Effector CD4-positive, alpha-beta T cell (primary cell): ENCODE measurements at regions not wholly inside any gene's neighbourhood (a gene's known extent, or its start where the extent isn't known, plus 50 kb on each side); places are given as distances from the start of the nearest gene placed in this dataset.

Source experiments
- DNase-seq: peaks from one replicate; pipeline ENCODE4 v3.0.0-alpha.2; 2020

GRCh38 chr20:59403962-59404314 lies 103.5 kb downstream of the EDN3 start:
- no peak for DNase-seq

DNA sequence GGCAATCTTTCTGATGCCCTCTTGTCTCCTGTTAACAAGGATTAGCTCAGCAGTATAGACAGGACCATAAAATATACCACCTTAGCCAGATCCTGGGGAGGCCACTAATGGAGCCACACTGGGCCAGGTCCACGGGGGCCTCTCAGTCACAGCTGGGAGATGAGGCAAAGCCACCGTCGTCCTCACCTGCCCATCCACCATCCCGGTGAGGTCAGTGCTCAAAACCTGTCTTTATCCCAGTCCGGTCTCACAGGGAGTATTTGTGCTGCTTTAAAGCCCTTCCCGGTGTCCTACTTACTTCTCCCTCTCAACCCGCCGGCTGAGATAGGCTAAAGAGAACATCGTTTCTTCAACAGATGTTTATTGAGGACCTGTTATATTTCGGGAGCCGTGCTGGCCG lies 104.3 kb downstream of the EDN3 start:
- DNase-seq: no peak

GRCh38 chr20:59405226-59406200 lies 105.1 kb downstream of the EDN3 start:
- no peak for DNase-seq

- DNase-seq: no peak
Measured at GRCh38 chr20:59406446-59406845, 106.0 kb downstream of the EDN3 start.

GRCh38 chr20:59411170-59411569 lies 110.8 kb downstream of the EDN3 start:
- DNase-seq: no peak

- DNase-seq: no peak
Measured at GRCh38 chr20:59411589-59411988, 111.2 kb downstream of the EDN3 start.

- DNase-seq: no peak
Measured at GRCh38 chr20:59412181-59412580, 111.8 kb downstream of the EDN3 start.

- DNase-seq: no peak
Measured at GRCh38 chr20:59412875-59413284, 112.5 kb downstream of the EDN3 start.

DNA sequence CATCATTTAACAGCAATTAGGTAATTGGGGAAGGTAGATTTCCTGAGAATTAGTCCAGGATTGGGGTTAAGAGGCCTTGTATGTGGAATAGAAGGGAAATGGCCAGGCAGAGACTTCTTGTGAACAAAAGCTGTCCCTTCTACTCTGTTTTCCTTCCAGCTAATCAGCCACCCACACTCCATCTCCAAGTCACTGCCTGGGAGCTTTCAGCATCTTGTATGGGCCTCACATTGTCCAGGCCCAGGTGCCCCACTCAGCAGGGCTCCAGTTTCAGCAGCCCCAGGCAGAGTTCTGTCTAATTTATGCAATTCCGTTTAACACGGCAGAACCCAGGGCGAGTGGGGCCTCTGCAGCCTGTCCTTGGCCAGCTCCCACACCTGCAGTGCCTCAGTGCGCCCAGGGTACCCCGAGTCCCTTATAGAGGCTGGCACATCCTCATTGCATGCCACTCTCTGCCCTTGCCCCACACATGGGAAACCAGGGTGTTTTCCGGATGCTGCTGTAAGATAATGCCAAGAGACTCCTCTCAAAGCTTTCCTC lies 113.0 kb downstream of the EDN3 start:
- DNase-seq: no peak

GRCh38 chr20:59414936-59415623 lies 114.7 kb downstream of the EDN3 start:
- DNase-seq: no peak

- DNase-seq: no peak
Measured at GRCh38 chr20:59416916-59417315, 116.5 kb downstream of the EDN3 start.

DNA sequence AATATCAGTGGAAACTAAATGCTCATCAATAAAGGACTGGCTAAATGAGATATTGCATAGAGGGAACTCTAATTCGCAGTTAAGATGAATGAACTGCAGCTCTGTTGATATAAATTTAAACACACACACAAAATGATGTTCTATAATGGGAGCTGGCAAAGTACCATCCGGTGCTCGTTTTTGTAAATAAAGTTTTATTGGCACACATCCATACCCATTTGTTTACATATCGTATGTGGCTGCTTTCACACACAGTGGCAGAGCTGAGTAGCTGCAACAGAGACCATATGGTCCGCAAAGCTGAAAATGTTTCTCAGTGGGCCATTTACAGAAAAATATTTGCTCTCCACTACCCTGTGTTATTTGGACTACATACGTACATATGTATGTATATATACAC lies 120.7 kb downstream of the EDN3 start:
- DNase-seq: no peak

DNA sequence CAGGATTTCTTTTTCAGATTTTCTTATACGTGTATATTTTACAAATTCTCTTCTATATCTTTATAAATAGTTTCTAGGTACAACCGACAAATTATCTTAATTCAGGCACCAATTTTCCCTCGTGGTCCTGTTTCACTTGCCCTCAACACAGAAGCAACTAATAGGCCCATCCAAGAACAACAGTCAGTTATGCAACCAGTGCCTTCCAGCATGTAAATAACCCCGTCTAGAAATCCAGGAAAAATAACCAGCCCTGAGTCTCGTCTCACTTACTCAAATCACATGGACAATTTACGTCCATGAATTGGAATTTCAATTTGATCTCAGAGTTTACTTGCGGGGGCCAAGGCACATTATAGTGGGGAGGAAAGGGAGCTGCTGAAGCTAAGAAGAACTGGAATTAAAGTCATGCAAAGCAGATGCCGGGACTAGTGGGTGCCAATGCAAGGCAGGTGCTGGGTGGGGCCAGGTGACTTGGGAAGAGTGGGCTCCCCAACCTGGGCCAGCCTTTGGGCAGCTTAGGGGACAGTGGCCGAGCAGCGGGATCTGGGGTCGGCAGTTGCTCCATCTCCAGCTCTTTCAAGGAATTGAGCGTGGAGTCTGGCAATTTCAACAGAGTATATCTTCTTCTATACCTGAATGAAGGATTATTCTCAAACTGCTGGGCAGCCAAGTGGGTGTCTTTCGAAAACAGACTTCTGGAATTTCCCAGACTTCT lies 121.7 kb downstream of the EDN3 start:
- no peak for DNase-seq

- no peak for DNase-seq
Measured at GRCh38 chr20:59422872-59423544, 122.6 kb downstream of the EDN3 start.

DNA sequence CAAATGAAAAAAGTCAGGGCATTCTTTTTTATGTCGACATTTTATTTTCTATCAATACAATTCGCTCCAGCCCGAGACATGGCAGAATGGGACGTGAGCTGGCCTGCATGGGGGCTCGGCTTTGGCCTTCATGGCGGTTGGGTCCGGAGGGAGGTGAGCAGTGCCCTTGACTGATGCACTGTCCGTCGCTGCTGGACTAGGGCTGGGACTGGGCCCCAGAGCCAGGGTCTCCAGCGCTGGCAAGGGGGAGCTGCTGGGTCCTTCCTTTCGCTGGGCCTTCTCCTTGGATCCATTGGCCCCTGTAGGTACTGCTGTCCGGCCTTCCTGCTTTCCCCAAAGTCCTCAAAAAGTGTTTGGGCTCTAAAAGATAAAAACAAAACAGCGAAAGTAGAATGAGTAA lies 124.6 kb downstream of the EDN3 start:
- no peak for DNase-seq

- DNase-seq: no peak
Measured at GRCh38 chr20:59425572-59425971, 125.2 kb downstream of the EDN3 start.

DNA sequence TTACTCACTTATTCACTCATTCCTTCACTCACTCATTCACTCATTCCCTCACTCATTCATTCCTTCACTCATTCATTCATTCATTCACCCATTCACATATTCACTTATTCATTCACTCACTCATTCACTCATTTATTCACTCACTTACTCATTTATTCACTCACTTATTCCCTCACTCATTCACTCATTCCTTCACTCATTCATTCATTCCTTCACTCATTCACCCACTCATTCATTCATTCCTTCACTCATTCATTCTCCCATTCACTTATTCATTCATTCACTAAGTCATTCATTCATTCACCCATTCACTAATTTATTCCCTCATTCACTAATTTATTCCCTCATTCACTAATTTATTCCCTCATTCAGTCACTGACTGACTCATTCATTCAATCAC lies 127.6 kb downstream of the EDN3 start:
- DNase-seq: no peak

DNA sequence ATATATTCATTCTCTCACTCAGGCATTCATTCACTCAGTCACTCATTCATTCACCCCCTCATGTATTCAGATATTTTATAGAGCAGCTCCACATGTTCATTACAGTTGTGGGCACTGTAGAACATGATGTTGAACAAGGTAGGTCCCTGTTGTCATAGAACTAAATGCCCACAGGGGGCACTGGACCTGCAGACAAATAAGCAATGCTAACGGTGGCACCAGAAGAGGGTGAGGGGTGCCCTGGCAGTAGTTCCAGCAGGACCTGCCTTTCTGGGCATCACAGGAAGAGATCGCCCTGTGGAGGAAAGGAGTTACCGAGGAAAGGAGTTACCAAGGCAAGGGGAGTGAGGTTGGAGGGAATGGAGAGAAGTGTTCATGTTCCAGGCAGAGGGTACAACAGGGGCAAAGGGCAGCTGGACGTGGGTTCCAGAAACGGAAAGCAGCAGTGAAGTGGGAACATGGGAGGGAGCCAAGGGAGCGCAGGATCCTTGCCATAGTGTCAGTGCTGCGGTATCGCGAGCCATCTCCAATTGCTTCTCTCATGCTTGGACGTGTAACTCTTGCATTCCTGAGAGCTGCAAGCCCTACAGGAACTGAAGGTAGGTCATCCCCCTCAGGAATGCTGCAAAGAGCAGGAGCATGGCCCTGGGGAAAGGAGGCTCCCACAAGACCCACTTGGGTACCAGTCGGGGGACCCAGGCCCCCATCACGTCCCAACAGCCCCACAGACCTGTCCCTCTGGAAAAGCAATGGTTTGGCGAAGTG lies 128.2 kb downstream of the EDN3 start:
- no peak for DNase-seq

GRCh38 chr20:59429396-59429795 lies 129.0 kb downstream of the EDN3 start:
- DNase-seq: no peak

GRCh38 chr20:59431014-59431413 lies 130.6 kb downstream of the EDN3 start:
- DNase-seq: no peak

DNA sequence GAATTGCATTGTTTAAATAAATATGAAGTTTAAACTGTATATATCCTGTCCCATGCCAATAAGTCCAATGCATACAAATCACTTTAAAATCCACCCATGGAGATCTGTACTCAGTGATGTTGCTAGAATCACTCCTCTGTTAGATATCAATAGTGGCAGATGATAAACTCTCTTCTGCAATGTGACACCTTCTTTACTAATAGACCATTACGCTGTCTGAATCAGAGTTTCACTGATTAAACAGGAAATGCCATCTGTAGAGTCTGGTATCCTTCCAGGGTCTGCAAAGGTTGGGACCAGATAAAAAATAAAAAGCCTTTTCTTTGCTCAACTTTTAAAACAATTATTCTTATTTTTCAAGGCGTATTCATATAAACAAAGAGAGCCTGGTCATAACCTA lies 134.5 kb downstream of the EDN3 start:
- no peak for DNase-seq

DNA sequence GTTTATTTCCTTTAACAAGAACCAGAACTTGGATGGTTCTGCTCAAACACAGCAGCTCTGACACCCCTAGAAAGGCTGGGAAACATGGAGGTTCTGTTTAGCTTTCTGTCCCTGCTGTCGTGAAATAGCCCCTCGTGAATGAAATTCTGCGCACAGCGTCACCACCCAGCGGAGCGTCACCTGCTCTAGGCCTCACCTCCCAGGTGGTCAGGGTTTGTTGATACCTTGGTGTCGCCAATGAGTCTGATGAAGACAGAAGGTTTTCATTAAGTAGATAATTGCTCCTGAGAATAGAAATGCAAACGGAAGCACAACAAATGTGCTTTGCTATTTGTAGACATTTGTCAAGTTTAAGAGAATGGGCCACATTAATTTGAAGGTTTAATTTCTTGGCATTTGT lies 135.1 kb downstream of the EDN3 start:
- DNase-seq: no peak
